ENCODE measurements at regions not wholly inside any gene's neighbourhood (a gene's known extent, or its start where the extent isn't known, plus 50 kb on each side); places are given as distances from the start of the nearest gene placed in this dataset.

GRCh38 chr2:139940686-139941085, 1160.5 kb upstream of the NXPH2 start:
- DNase-seq = no peak

GRCh38 chr2:139925903-139926302, 1145.7 kb upstream of the NXPH2 start:
- no peak for DNase-seq

GRCh38 chr2:139924070-139924469, 1143.9 kb upstream of the NXPH2 start:
- no peak for DNase-seq

GRCh38 chr2:139918982-139919381, 1138.8 kb upstream of the NXPH2 start:
- DNase-seq = peak; percentile 79

GRCh38 chr2:139917690-139918384, 1137.6 kb upstream of the NXPH2 start:
- no peak for DNase-seq

GRCh38 chr2:139916822-139917221, 1136.6 kb upstream of the NXPH2 start:
- no peak for DNase-seq

- DNase-seq = no peak
These were observed 1131.0 kb upstream of the NXPH2 start for GRCh38 chr2:139911160-139911559.

GRCh38 chr2:139909136-139909535, 1128.9 kb upstream of the NXPH2 start:
- DNase-seq = no peak

- no peak for DNase-seq
These were observed 1125.4 kb upstream of the NXPH2 start for GRCh38 chr2:139905624-139906023.

- DNase-seq = no peak
These were observed 1111.4 kb upstream of the NXPH2 start for GRCh38 chr2:139891636-139892035.

- DNase-seq = no peak
These were observed 1105.8 kb upstream of the NXPH2 start for GRCh38 chr2:139885921-139886498.

- DNase-seq = no peak
These were observed 1096.8 kb upstream of the NXPH2 start for GRCh38 chr2:139876964-139877363.

- DNase-seq = no peak
These were observed 1096.1 kb upstream of the NXPH2 start for GRCh38 chr2:139876321-139876720.

GRCh38 chr2:139872503-139872902, 1092.3 kb upstream of the NXPH2 start:
- no peak for DNase-seq

- no peak for DNase-seq
These were observed 1091.8 kb upstream of the NXPH2 start for GRCh38 chr2:139872032-139872431.

GRCh38 chr2:139867601-139868226, 1087.5 kb upstream of the NXPH2 start:
- DNase-seq = no peak

- DNase-seq = no peak
These were observed 1084.7 kb upstream of the NXPH2 start for GRCh38 chr2:139864821-139865302.

GRCh38 chr2:139854769-139855483, 1074.7 kb upstream of the NXPH2 start:
- DNase-seq = no peak

GRCh38 chr2:139850254-139850890, 1070.2 kb upstream of the NXPH2 start:
- no peak for DNase-seq

- no peak for DNase-seq
These were observed 1056.6 kb upstream of the NXPH2 start for GRCh38 chr2:139836769-139837168.

GRCh38 chr2:139835101-139835500, 1054.9 kb upstream of the NXPH2 start:
- DNase-seq = no peak

GRCh38 chr2:139828011-139828410, 1047.8 kb upstream of the NXPH2 start:
- DNase-seq = no peak

- DNase-seq = no peak
These were observed 1045.5 kb upstream of the NXPH2 start for GRCh38 chr2:139825726-139826125.

Data from skin of body (tissue), 1 donor.